ENCODE measurements at regions not wholly inside any gene's neighbourhood (a gene's known extent, or its start where the extent isn't known, plus 50 kb on each side); places are given as distances from the start of the nearest gene placed in this dataset.

DNA sequence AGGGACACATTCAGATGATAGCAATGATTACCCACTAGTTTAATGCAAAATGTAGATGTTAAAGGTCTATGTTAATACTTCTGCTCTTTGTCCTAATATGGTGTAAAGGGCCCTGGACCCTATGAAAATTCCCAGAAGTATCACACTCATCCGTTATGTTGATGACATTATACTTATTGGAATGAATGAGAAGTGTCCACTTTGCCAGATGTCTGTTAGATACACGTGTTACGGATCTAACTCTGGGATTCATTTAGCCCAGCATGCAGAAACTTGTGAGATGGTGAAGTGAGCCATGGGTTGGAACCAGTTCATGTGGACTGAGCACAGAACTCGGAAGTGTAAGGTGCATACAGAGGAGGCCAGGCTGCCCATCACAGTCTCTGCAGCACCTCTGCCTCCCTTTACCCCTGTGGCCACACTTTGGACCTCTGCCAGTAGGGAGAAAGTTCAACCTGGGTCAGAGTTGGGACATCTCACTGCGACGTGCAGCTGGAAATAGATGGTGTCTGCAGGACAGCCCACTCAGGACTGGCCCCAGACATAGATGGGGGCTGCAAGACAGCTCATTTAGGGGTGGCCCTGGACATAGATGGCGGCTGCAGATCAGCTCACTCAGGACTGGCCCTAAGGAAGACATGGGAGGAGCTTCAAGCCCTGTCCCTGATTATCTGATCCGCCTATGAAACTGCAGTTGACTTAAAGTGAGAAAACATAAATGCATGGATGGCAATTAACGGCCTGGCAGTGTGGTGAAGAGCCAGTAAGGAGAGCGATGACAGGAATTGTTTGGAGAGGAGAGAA is 71.2 kb upstream of the THBS2 start:
- no peak for DNase-seq (ENCODE audit: extremely low read depth, low read depth)
- TF ChIP-seq, protein P1, sequence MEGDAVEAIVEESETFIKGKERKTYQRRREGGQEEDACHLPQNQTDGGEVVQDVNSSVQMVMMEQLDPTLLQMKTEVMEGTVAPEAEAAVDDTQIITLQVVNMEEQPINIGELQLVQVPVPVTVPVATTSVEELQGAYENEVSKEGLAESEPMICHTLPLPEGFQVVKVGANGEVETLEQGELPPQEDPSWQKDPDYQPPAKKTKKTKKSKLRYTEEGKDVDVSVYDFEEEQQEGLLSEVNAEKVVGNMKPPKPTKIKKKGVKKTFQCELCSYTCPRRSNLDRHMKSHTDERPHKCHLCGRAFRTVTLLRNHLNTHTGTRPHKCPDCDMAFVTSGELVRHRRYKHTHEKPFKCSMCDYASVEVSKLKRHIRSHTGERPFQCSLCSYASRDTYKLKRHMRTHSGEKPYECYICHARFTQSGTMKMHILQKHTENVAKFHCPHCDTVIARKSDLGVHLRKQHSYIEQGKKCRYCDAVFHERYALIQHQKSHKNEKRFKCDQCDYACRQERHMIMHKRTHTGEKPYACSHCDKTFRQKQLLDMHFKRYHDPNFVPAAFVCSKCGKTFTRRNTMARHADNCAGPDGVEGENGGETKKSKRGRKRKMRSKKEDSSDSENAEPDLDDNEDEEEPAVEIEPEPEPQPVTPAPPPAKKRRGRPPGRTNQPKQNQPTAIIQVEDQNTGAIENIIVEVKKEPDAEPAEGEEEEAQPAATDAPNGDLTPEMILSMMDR (IDR thresholded peaks at IDR 0.05; ENCODE audit: low read depth, low read length) = no peak

GRCh38 chr6:169324086-169324485 is 70.4 kb upstream of the THBS2 start:
- no peak for DNase-seq (ENCODE audit: extremely low read depth, low read depth)
- TF ChIP-seq, protein P1 (IDR thresholded peaks at IDR 0.05; ENCODE audit: low read depth, low read length) = no peak

DNA sequence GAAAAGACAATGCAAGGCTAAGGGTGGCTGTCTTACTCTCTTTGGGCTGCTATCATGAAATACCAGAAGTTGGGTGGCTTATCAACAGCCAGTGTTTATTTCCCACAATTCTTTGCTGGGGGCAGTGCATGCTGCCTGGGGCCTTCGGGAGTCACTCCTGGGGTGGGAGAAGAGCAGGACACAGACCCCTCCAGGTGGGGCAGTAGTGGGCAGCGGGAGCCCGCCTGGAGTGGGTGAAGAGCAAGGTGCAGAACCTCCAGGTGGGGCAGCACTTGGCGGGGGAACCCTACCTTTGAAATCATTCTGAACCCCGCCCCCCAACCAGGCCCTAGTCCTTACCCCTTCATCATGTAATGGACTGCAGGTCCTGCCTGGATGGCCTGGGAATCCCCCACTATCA is 69.6 kb upstream of the THBS2 start:
- TF ChIP-seq, protein P1 (IDR thresholded peaks at IDR 0.05; ENCODE audit: low read depth, low read length) = no peak
- no peak for DNase-seq (ENCODE audit: extremely low read depth, low read depth)

- no peak for DNase-seq (ENCODE audit: extremely low read depth, low read depth)
- TF ChIP-seq, protein P1 (IDR thresholded peaks at IDR 0.05; ENCODE audit: low read depth, low read length) = no peak
Observed at GRCh38 chr6:169321546-169321945, 67.9 kb upstream of the THBS2 start.

- DNase-seq (ENCODE audit: extremely low read depth, low read depth) = no peak
Observed at GRCh38 chr6:169320013-169320412, 66.4 kb upstream of the THBS2 start.

GRCh38 chr6:169317441-169318202 is 64.0 kb upstream of the THBS2 start:
- no peak for DNase-seq (ENCODE audit: extremely low read depth, low read depth)
- TF ChIP-seq, protein P1 (IDR thresholded peaks at IDR 0.05; ENCODE audit: low read depth, low read length) = no peak

More at GRCh38 chr6:169320013-169320412, 66.4 kb upstream of the THBS2 start:
- TF ChIP-seq, protein P1 (IDR thresholded peaks at IDR 0.05; ENCODE audit: low read depth, low read length) = no peak

- TF ChIP-seq, protein P1 (IDR thresholded peaks at IDR 0.05; ENCODE audit: low read depth, low read length) = no peak
- no peak for DNase-seq (ENCODE audit: extremely low read depth, low read depth)
Observed at GRCh38 chr6:169316651-169317050, 63.0 kb upstream of the THBS2 start.

All from AG09319 (cell line).